ENCODE measurements at regions not wholly inside any gene's neighbourhood (a gene's known extent, or its start where the extent isn't known, plus 50 kb on each side); places are given as distances from the start of the nearest gene placed in this dataset.

DNA sequence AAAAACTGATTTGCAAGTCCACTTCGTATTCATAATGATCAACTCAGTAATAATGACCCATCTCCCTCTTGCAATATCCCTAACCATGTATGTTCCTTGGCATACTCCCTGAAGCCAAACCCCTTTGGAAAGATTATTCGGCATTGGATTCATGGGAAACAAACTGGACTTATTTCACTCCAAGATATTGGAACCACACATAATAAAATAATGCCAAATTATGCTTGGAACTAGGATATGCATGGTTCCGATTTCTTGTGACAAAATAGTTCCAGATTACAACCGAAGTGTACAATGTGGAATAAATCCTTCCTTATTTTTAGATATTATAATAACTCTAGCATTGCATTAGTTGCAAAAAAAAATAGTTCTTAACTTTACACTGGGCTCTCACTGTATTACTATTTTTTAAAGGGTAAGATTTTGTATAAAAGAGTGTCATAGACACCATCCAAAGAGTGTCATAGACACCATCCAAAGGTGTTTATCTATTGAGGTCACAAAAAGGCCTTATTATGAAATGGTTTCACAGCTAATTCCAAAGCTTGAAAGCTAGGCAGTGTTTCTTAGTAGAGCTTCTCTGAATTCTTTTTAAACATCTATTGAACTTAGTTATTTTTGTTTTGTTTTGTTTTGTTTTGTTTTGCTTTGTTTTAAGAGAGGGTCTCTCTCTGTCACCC is 410.9 kb upstream of the JARID2 start:
- TF ChIP-seq CTCF (conservative IDR thresholded peaks at IDR 0.05) (no peak), EZH2 (IDR thresholded peaks at IDR 0.05; ENCODE audit: low read depth) (no peak)
